ENCODE measurements at regions not wholly inside any gene's neighbourhood (a gene's known extent, or its start where the extent isn't known, plus 50 kb on each side); places are given as distances from the start of the nearest gene placed in this dataset.

DNA sequence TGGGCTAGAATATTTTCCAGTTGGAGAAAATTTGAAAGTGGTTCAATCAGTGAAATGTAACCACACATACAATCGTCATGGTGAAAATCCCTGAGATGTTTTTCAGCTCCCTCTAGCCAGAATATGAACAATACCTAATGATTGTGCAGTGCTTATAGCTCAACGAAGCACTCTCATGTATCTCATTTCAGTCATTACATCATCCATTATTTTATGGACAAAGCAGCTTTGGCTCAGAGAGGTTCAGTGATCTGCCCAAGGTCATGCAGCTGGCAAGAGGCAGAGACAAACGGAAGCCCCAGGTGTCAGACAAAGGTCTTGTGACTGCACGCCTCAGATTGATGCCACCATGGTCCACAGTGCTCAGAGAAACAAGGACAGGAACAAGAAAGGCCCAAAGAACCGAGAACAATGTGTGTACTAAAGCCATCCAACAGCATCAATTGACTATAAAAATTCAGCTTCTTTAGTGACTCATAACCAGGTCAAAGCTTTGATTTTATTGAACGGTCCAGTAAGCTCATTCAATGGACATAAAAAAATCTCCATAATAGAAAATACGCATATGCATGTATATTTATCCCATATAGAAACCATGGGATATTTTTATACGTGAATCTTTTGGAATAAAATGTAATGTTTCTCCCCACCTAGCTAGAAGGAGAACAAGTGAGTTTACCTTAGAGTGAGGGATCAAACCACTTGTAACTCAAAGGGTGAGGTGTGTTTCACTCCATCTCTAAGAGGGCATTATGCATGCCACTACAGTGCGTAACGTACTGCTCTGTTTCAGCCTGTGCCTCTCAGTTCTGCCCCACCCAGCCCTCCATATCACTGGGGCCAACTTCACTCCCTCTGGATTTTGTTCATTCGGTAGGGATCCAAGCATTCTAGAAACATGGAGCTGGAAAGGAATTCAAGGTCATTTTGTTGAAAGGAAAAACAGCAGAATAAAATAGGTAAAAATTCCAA lies 141.8 kb downstream of the GRIN2B start:
- Histone ChIP-seq H3K4me2 (ENCODE audit: low read length) (no peak overlapping the region), H3K4me3 (ENCODE audit: low read length) (no peak overlapping the region), H3F3A (ENCODE audit: low read length, unreplicated experiment) (no peaks in the 10 kb centered on the region), H3K27me3 (ENCODE audit: low read length) (peaks cover 22% of the 10 kb centered on the region; the same call in 1 of the 2 replicates), H3K27ac (ENCODE audit: low read length) (no peak overlapping the region), H4K20me1 (ENCODE audit: low read length) (no peaks in the 10 kb centered on the region), H3K9me2 (replicated peaks; ENCODE audit: low read length) (no peaks in the 10 kb centered on the region), H2AFZ (ENCODE audit: low read length) (no peak overlapping the region), H3K36me3 (ENCODE audit: low read depth, low read length) (no peaks in the 10 kb centered on the region), H3K79me2 (ENCODE audit: low read length) (no peaks in the 10 kb centered on the region), H3K9ac (ENCODE audit: low read length) (no peak overlapping the region), H3K9me3 (ENCODE audit: low read length) (no peaks in the 10 kb centered on the region), H3K4me1 (ENCODE audit: insufficient read depth, low read length) (no peaks in the 10 kb centered on the region)
- ATAC-seq (no peak), DNase-seq (no peak)
- ChIA-PET POLR2A (ENCODE audit: unreplicated experiment) (no interaction called here), CTCF (no interaction called here)
- intact Hi-C loops (cut with micrococcal nuclease) = no loop called here
- TF ChIP-seq EZH2phosphoT487 (IDR thresholded peaks at IDR 0.05; ENCODE audit: borderline replicate concordance, low read length) = no peak
- BruUV-seq (replicated peaks) = no TSS peak

GRCh38 chr12:13836099-13836498 lies 145.3 kb downstream of the GRIN2B start:
- H2AFZ ChIP-seq (ENCODE audit: low read length) = no peak overlapping the region
- no peaks in the 10 kb centered on the region for H3K9me3 ChIP-seq (ENCODE audit: low read length)
- ATAC-seq (no peak), DNase-seq (no peak)
- TF ChIP-seq CTCF (conservative IDR thresholded peaks at IDR 0.05; ENCODE audit: low read depth, low read length) = no peak
- no peak for TF ChIP-seq EZH2phosphoT487 (IDR thresholded peaks at IDR 0.05; ENCODE audit: borderline replicate concordance, low read length)
- TF ChIP-seq EZH2 (IDR thresholded peaks at IDR 0.05; ENCODE audit: low read length, unreplicated experiment) = no peak
- intact Hi-C loops (cut with micrococcal nuclease) = no loop called here
- H4K20me1 ChIP-seq (ENCODE audit: low read length) = no peaks in the 10 kb centered on the region
- BruUV-seq (replicated peaks) = no TSS peak
- H3K36me3 ChIP-seq (ENCODE audit: low read depth, low read length) = no peaks in the 10 kb centered on the region
- no peaks in the 10 kb centered on the region for H3K9me2 ChIP-seq (replicated peaks; ENCODE audit: low read length)
- H3K27me3 ChIP-seq (ENCODE audit: low read length) = 0 out of 2 replicates have a peak, but pooled peaks cover 13% of the 10 kb centered on the region
- no peaks in the 10 kb centered on the region for H3F3A ChIP-seq (ENCODE audit: low read length, unreplicated experiment)
- H3K4me3 ChIP-seq (ENCODE audit: low read length) = no peak overlapping the region
- H3K9ac ChIP-seq (ENCODE audit: low read length) = no peak overlapping the region
- H3K27ac ChIP-seq (ENCODE audit: low read length) = no peak overlapping the region
- CTCF ChIA-PET = no interaction called here
- H3K4me2 ChIP-seq (ENCODE audit: low read length) = no peak overlapping the region
- POLR2A ChIA-PET (ENCODE audit: unreplicated experiment) = no interaction called here
- no peaks in the 10 kb centered on the region for H3K4me1 ChIP-seq (ENCODE audit: insufficient read depth, low read length)
- no peaks in the 10 kb centered on the region for H3K79me2 ChIP-seq (ENCODE audit: low read length)

GRCh38 chr12:13835652-13836051 lies 145.8 kb downstream of the GRIN2B start:
- Histone ChIP-seq H3K36me3 (ENCODE audit: low read depth, low read length) (no peaks in the 10 kb centered on the region), H2AFZ (ENCODE audit: low read length) (no peak overlapping the region), H3K79me2 (ENCODE audit: low read length) (no peaks in the 10 kb centered on the region), H3F3A (ENCODE audit: low read length, unreplicated experiment) (no peaks in the 10 kb centered on the region), H3K4me3 (ENCODE audit: low read length) (no peak overlapping the region), H3K27me3 (ENCODE audit: low read length) (0 out of 2 replicates have a peak, but pooled peaks cover 9% of the 10 kb centered on the region), H3K27ac (ENCODE audit: low read length) (no peak overlapping the region), H3K9me2 (replicated peaks; ENCODE audit: low read length) (no peaks in the 10 kb centered on the region), H3K4me2 (ENCODE audit: low read length) (no peak overlapping the region), H3K9ac (ENCODE audit: low read length) (no peak overlapping the region), H3K9me3 (ENCODE audit: low read length) (no peaks in the 10 kb centered on the region), H3K4me1 (ENCODE audit: insufficient read depth, low read length) (no peaks in the 10 kb centered on the region), H4K20me1 (ENCODE audit: low read length) (no peaks in the 10 kb centered on the region)
- intact Hi-C loops (cut with micrococcal nuclease) = no loop called here
- no peak for DNase-seq
- ATAC-seq = no peak
- POLR2A ChIA-PET (ENCODE audit: unreplicated experiment) = no interaction called here
- BruUV-seq (replicated peaks) = no TSS peak
- TF ChIP-seq CTCF (conservative IDR thresholded peaks at IDR 0.05; ENCODE audit: low read depth, low read length) (no peak), EZH2phosphoT487 (IDR thresholded peaks at IDR 0.05; ENCODE audit: borderline replicate concordance, low read length) (no peak), EZH2 (IDR thresholded peaks at IDR 0.05; ENCODE audit: low read length, unreplicated experiment) (no peak)
- CTCF ChIA-PET = no interaction called here
